Left forelimb (tissue), 1 donor: ENCODE measurements at regions not wholly inside any gene's neighbourhood (a gene's known extent, or its start where the extent isn't known, plus 50 kb on each side); places are given as distances from the start of the nearest gene placed in this dataset.
"Not testable (repeated sequence)": the region's sequence is repeated elsewhere in the genome, so short reads cannot be mapped to it uniquely, and the experiment has no call there.

Source experiments
- DNase-seq: peaks from one replicate; pipeline ENCODE4 v3.0.0-alpha.2; 2018; ENCODE audit warnings: low spot score

- no peak for DNase-seq
These were observed 175.2 kb downstream of the TMEM200C start for GRCh38 chr18:5720132-5720531.

GRCh38 chr18:5717256-5717655 is 173.5 kb upstream of the EPB41L3 start:
- no peak for DNase-seq

DNA sequence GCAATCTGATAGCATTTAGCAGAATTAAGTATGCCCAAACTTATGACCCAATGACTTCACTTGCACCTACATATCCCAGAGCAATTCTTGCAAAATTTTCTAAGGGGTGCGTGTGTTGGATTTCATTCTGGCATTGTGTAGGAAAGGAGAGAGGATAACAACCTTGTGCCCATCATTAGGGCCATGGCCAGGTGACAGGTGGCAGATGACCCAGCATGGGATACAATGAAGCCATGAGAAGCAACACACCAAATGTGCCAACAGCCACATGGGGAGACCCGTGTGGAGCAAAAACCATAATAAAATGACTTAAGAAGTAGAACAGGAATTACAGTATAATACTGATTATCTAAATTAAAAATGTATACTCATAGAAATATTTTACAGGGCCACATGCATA is 166.9 kb upstream of the EPB41L3 start:
- DNase-seq = no peak

DNA sequence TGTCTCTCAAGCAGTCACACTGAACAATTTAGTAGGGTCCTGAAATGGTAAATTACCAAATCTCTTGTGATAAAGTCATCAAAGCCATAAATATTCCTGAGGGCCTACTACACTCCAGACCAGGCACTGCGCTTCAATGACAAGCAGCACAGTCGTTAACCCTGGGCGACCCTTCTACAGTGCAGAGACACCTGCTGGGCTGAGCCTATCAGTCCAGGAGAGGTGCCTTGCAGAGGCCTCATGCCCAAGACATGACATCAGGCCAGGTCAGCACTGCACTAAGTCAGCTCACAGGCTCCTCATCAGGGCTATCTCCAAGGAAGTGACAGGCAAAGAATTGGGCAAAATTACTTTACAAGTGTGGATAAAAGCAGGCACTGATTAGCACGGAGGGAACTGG is 166.4 kb upstream of the EPB41L3 start:
- DNase-seq = no peak

DNA sequence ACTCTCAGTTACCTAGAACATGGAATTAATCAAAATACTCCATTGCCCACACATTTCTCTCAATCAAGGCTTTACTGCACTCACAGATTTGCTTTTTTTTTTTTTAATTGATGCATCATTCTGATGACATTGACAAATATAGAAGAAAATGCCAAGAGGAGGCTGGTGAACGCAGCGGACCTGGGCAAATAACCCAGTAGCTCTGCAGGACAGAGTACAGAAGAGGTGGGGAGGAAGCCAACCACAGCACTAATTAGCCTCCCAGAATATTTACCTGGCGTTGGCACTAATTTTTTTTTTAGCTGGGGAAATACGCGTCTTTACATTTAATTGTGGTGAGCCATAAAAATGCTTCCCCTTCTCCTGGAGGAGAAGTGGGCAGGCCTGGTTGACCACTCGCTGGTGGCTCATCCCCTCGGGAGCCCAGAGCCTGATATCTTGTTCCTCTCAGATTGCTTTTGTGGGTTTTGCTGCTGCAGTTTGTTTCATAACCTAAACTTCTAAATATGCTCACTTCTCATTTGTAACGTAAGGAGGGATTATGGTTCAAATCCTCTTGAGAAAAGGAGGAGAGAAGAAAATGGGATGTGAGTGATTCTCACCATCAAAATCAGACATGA is 165.8 kb upstream of the EPB41L3 start:
- no peak for DNase-seq

GRCh38 chr18:5707586-5707985 is 163.8 kb upstream of the EPB41L3 start:
- DNase-seq = no peak

DNA sequence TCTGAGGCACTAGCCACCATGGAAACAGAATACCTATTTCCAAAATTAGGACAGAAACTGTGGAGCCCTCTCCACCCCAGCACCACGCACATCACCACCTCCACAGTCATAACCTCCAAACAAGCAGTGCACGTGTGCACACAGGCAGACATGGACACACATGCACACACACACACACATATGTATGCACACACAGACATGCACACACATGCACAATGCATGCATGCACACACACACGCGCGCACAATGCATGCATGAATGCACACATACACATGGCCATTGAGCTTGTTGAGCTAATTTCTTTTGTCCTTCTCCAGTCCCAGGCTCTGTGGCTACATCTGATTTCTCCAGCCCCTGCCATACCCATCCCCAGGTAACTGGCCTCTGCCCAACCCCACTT is 161.6 kb upstream of the EPB41L3 start:
- DNase-seq = no peak

- DNase-seq = no peak
These were observed 161.1 kb upstream of the EPB41L3 start for GRCh38 chr18:5704847-5705246.

- not testable (repeated sequence) for DNase-seq
These were observed 158.2 kb upstream of the EPB41L3 start for GRCh38 chr18:5702016-5702415.

GRCh38 chr18:5693699-5694294 is 150.0 kb upstream of the EPB41L3 start:
- peak; percentile 70 for DNase-seq

GRCh38 chr18:5678779-5679406 is 135.1 kb upstream of the EPB41L3 start:
- no peak for DNase-seq

DNA sequence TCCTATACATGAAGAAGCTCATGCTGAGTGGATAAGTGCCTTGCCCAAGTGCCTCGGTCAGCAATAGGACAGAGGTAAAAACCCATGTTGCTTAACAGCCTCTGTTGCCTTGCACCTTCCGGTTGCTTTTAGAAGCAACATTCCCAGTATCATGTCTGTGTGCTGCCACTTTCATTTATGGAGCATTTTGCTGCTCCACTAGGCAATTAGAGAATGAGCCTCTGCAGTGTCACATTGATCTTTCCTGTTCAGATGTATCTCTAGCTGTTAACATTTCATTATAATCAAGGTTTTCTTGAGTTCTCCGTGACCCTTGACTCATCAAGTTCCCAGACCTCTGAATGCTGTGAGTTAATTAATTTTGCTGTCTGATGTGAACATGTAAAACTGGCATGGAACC is 134.5 kb upstream of the EPB41L3 start:
- DNase-seq = no peak

GRCh38 chr18:5673616-5674015 is 129.8 kb upstream of the EPB41L3 start:
- DNase-seq = no peak

- DNase-seq = no peak
These were observed 125.8 kb upstream of the EPB41L3 start for GRCh38 chr18:5669585-5669984.

GRCh38 chr18:5668087-5668715 is 124.4 kb upstream of the EPB41L3 start:
- no peak for DNase-seq

DNA sequence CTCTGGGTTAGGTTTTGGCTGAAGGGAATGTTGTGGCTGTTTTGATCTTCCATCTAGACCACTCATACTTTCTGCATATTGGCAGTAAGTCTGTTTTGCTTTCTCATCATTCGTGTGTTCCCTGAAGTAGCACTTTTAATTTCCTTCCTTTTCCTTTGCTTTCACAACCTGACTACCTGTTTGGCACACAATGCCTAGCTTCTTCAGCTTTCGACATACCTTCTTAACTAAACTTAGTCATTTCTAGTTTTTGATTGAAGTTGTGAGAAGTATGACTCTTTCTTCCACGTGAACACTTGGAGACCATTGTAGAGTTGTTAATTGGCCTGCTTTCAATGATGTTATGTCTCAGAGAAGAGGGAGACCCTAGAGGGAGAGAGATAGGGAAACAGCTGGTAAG is 123.6 kb upstream of the EPB41L3 start:
- no peak for DNase-seq

DNA sequence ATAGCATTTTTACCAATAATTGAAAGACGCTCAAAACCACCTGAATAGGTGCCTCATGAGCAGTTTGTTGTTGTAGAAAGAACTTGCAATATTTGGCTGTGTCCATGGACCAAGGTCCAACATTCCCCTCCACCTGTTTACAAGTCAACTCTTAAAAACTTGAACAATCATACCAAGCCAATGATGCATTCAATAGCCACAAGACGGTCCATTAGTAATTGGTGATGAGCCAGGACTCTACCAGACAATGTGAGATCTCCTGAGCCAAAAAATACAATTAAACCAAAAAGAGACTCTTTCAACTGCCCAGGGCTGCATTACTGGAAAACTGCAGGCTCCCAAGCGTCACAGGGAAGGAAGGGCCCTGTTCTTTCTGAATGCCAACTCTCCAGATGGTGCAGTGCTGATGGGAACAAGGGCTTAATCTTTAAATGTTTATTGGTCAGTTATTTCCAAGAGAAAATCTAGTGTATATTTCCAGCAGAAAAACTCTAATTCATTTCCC is 118.8 kb upstream of the EPB41L3 start:
- DNase-seq = no peak

GRCh38 chr18:5661179-5661578 is 117.4 kb upstream of the EPB41L3 start:
- no peak for DNase-seq

GRCh38 chr18:5653802-5654201 is 110.0 kb upstream of the EPB41L3 start:
- no peak for DNase-seq

GRCh38 chr18:5651736-5652135 is 107.9 kb upstream of the EPB41L3 start:
- no peak for DNase-seq

GRCh38 chr18:5649439-5649838 is 105.6 kb upstream of the EPB41L3 start:
- DNase-seq = no peak

GRCh38 chr18:5646739-5647138 is 102.9 kb upstream of the EPB41L3 start:
- no peak for DNase-seq

- no peak for DNase-seq
These were observed 99.5 kb upstream of the EPB41L3 start for GRCh38 chr18:5643288-5643687.
